Skin epidermis (tissue), 12 donors: ENCODE measurements at regions not wholly inside any gene's neighbourhood (a gene's known extent, or its start where the extent isn't known, plus 50 kb on each side); places are given as distances from the start of the nearest gene placed in this dataset.
"Not testable (repeated sequence)": the region's sequence is repeated elsewhere in the genome, so short reads cannot be mapped to it uniquely, and the experiment has no call there.

Experiments
- H3K27ac ChIP-seq, 21 experiments: fragments of 200-600 bp; sonication (generic) in 11 of 21; one replicate each; pipeline ENCODE4 v1.5.0; 2020; ENCODE audit warnings: mild to moderate bottlenecking in 3 of 21, inconsistent platforms in 2 of 21, moderate library complexity in 2 of 21
- H3K4me3 ChIP-seq, 7 experiments: fragments of 200-600 bp; sonication (generic) in 2 of 7; one replicate each; pipeline ENCODE4 v1.5.0; 2020; ENCODE audit warnings: inconsistent platforms in 2 of 7, mild to moderate bottlenecking in 2 of 7, moderate library complexity in 1 of 7

DNA sequence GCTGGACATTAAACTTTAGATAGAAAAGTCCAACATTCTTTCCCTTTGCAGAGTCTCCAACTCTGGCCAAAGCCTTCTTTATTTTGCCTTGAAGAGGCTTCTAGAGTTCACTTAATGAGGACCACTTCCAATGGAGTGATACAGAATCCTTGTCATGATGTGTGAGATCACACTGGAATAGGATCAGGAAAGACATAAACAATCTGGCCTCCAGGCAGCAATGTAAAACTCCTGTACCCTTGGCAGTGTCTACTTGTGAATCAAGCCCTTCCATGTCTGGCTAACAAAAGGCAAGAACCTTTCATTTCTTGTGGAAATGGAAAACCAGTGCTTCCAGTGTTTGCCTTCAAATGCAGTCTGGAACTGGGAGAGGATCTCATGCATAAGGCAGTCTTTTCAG is 56.5 kb upstream of the FIBIN start:
- Histone ChIP-seq H3K4me3 (no peak overlapping the region), H3K27ac (no peak overlapping the region)

DNA sequence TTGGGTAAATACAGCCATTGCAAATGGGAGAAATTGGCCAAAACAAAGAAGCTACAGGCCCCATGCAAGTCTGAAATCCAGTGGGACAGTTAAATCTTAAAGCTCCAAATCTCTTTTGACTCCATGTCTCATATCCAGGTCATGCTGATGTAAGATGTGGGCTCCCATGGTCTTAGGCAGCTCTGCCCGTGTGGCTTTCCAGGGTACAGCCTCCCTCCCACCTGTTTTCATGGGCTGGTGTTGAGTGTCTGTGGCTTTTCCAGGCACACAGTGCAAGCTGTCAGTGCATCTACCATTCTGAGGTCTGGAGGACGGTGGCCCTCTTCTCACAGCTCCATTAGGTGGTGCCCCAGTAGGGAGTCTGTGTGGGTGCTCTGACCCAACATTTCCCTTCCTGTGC is 53.4 kb upstream of the FIBIN start:
- H3K27ac ChIP-seq, H3K4me3 ChIP-seq: not testable (repeated sequence)

DNA sequence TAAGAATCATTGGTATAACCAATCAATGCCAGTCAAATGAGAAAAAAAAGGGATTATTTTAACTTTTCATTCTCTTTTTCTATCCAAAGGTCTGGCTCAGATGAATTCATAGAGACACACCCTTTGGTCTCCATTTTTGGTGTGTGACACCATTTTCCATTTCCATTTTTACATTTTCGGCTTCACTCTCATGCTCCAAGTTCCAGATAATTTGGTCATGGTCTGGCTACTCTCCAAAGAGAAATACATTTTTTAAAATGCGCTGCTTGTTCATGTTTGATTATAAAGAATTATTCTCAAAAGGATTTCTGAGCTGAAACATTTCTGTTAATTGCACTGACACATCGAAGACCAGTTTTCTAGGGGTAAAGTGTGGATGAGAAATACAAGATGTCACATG is 51.6 kb upstream of the FIBIN start:
- Histone ChIP-seq H3K27ac (peak overlapping the region in 1 of 21 experiments; percentile 2), H3K4me3 (no peak overlapping the region)

DNA sequence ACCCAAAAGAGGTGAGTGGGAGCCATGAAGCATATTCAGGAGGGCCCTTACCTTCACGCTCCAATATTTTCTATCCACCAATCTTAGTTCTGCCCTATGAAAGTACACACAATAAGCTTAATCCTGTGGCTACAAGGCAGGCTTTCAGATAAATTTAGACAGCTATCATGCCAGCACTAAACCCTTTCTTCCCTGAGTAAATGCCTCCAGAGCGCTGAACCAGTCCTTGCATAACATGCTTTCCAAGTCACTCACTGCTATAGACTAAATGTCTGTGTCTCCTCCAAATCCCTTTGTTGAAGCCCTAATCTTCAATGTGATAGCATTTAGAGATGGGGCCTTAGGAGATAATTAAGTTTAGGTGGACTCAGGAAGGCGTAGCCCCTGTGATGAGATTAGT is 50.3 kb upstream of the FIBIN start:
- peak overlapping the region in 1 of 21 experiments; percentile 9 for H3K27ac ChIP-seq
- H3K4me3 ChIP-seq: no peak overlapping the region
